Lung microvascular endothelial cell (primary cell): ENCODE measurements at regions not wholly inside any gene's neighbourhood (a gene's known extent, or its start where the extent isn't known, plus 50 kb on each side); places are given as distances from the start of the nearest gene placed in this dataset.
"Not testable (repeated sequence)": the region's sequence is repeated elsewhere in the genome, so short reads cannot be mapped to it uniquely, and the experiment has no call there.

Experiments used
- DNase-seq, 2 donors: peaks; one replicate each; pipeline versions ENCODE4 v3.0.0 to v3.0.0-alpha.2; 2010; ENCODE audit warnings: low read depth in 2 of 2

GRCh38 chr11:56876621-56877275 is 112.0 kb upstream of the OR5AK2 start:
- DNase-seq, result no peak

DNA sequence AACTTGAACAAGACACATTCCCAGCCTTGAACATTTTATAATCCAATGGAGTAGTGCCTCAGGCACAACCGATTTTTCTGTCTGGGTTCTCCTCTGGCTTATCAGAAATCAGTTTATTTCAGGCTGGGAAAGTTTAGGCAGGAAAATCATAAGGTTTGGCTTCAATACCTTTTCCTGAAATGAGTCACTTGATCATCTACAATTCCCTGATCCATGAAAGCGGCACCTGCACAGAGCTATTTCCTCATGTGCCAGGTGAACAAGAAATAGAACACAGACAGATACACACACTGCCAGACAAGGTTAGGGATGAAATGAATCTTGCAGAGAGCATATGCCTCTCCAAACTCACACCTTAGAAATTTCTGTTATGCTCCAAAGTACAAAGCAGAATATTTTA is 106.7 kb upstream of the OR9G4 start:
- DNase-seq, result no peak

DNA sequence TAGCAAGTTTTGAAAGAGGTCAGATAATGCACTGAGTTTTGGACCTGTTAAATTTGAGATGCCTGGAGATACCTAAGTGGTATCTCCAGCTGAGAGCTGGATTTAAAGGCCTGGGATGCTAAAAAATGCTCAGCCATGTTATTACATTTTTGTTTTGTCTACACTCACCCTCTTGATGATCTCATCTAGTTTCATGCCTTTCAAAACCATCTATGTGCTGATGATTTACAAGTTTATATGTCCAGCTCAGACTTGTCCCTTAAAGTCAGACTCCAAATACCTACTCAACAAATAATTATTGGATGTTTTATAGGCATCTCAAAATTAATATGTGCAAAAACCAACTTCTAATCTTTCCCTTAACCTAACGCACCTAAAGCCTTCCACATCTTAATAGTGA is 103.6 kb upstream of the OR9G4 start:
- DNase-seq, result no peak

DNA sequence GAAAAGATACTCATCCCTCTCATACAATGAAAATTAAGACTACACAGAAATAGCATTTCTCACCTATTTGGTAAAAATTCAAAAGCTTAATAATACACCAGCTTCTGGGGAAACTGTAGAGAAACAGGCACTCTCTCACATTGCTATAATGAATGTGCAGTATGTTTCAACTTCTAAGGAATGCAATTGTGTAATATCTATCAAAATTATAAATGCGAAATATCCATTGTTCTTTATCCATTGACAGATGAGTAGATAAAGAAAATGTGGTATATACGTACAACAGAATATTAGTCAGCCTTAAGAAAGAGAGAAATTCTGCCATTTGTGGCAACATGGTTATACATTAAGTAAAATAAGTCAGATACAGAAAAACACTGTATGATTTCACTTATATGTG is 101.4 kb upstream of the OR9G4 start:
- no peak for DNase-seq

GRCh38 chr11:56849250-56849649 is 100.8 kb upstream of the OR9G4 start:
- DNase-seq, result no peak

DNA sequence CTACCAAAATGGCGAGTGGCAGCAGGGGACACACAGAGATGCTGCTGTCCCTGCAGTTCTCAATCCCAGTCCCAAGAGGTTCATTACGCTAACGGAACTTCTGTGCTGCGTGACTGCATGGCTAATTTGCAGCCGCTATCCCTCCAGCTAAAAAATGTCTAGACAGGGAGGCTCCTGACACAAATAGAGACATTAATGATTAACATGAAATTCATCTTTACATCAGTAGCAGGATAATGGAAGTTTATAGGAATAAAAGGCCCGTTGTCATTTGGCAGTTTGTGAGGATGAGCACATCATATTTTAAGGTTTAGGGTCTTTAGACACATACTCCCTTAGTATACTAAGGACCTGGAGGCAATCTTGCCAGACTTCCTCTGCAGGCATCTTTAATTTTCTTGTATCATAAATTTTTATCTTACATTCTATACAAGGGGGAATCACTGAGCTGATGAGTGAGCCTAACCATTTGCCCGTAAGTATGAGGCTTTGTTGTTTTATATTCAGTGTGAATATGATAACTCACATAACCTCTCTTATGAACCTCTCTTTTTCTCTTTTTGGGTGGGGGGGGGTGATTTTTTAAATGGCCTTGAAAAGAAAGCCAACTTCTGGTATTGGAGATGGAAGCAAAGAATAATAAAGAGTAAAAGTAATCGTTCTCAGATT is 99.8 kb upstream of the OR9G4 start:
- DNase-seq, result no peak

DNA sequence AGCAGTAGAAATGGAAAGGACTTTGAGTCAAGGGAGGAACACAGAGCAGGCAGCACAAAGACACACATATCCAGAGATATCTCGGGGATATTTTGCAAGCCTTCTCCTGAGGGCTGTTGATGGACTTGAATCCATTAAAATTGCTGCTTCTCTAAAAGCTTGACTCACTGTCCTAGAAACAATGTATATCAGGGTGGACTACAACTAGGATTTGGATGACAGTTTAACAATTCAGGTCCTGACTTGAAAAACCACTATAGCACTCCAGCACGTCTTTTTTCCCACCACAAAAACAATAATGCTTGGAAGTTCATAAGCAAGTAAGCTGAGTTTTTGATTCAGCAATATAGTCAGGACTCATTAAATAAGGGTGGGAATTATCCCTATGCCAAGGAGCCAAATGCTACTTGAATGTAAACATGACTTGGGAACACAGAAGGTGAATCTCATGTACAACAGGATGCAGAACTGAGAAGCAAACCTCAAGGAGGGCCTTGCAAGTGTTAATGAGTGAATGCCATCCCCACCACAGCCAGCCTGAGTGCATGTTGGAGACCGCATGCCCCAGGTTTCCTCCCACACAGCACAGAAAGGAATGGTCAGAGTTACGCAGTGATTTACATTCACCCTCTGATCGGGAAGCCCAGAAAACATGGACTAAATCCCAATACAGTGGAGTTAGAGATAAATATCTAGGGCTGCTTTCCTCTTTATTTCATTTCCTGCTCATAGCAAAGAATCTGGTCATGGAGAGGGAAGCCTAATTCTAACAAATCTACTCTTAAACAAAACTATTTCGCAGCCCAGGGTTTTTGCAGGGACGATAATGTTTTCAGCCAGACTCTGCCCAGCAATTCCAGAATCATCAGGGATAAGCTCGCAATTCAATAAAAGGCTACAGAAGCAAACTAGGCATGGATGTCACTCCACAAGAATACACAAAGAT is 98.4 kb upstream of the OR9G4 start:
- DNase-seq, result no peak

- no peak for DNase-seq
Observed at GRCh38 chr11:56845121-56845732, 96.7 kb upstream of the OR9G4 start.

GRCh38 chr11:56843816-56844215 is 95.3 kb upstream of the OR9G4 start:
- no peak for DNase-seq

- DNase-seq, result no peak
Observed at GRCh38 chr11:56842814-56843794, 94.6 kb upstream of the OR9G4 start.

GRCh38 chr11:56841210-56841810 is 92.8 kb upstream of the OR9G4 start:
- DNase-seq, result peak; percentile 70 to 73

DNA sequence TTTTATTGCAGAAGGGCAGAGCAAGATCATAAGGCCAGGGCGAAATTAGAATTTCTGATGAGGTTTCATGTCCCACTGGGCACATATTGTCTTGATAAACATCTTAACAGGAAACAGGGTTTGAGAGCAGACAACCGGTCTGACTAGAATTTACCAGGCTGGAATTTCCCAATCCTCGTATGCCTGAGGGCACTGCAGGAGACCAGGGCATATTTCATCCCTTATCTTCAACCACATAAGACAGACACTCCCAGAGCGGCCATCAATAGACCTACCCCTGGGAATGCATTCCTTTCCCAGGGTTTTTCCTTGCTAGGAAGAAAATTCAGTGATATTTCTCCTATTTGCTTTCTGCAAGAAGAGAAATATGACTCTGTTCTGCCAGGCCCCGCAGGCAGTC is 78.9 kb upstream of the OR9G4 start:
- DNase-seq, result not testable (repeated sequence)

- DNase-seq, result no peak
Observed at GRCh38 chr11:56819916-56820315, 71.4 kb upstream of the OR9G4 start.

DNA sequence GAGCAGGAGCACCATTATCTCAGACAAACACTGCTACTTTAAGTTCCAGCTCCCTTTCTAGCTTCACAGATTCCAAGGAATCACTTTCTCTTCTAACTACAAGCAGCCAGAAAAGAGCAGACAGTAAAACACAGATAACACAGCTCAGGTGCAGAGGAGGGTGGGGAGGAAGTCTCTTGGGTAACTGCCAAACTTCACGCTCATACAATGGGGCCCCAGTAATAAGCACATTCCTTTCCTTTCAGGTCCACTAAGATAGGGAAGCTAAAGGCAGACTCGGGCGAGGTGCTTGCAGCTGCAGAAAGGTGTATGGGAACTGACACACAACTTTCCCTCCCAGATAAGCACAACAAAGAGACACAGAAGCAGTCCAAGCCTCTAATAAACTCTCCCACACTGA is 69.2 kb upstream of the OR9G4 start:
- no peak for DNase-seq

- no peak for DNase-seq
Observed at GRCh38 chr11:56816259-56816658, 67.8 kb upstream of the OR9G4 start.

DNA sequence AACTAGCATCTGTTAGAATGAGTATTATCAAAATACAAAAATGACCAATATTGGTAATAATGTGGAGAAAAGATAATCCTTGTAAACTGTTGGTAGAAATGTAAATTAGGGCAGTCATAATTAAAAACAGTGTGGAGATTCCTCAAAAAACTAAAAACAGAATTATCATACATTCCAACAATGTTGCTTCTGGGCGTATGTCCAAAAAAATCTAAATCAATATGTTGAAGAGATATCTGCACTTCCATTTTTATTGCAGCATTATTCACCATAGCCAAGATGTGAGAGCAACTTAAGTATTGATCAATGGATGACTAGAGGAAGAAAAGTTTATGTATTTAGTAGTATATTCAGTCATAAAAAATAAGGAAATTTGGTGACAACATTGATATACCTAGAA is 59.8 kb upstream of the OR9G4 start:
- DNase-seq, result no peak

- no peak for DNase-seq
Observed at GRCh38 chr11:56799691-56800210, 51.3 kb upstream of the OR9G4 start.
